Type B pancreatic cell (in vitro differentiated cells): ENCODE measurements at regions not wholly inside any gene's neighbourhood (a gene's known extent, or its start where the extent isn't known, plus 50 kb on each side); places are given as distances from the start of the nearest gene placed in this dataset.
"Not testable (repeated sequence)": the region's sequence is repeated elsewhere in the genome, so short reads cannot be mapped to it uniquely, and the experiment has no call there.

ENCODE experiments used
- DNase-seq: peaks from one replicate; pipeline ENCODE4 v3.0.0; 2021; ENCODE audit warnings: mixed read lengths; ENCODE audit not compliant: unreplicated experiment; ENCODE audit errors: extremely low spot score
- H3K27ac Mint-ChIP-seq: 2 replicates; pipeline ENCODE4 v1.8.0; 2021; ENCODE audit warnings: mild to moderate bottlenecking, mixed read lengths
- H3K27me3 Mint-ChIP-seq: 2 replicates; pipeline ENCODE4 v1.8.0; 2021; ENCODE audit warnings: mixed read lengths
- H3K36me3 Mint-ChIP-seq: 2 replicates; pipeline ENCODE4 v1.8.0; 2021; ENCODE audit warnings: mixed read lengths
- H3K4me1 Mint-ChIP-seq: one replicate; pipeline ENCODE4 v1.8.0; 2021; ENCODE audit warnings: mixed read lengths; ENCODE audit not compliant: unreplicated experiment
- H3K4me3 Mint-ChIP-seq: 2 replicates; pipeline ENCODE4 v1.8.0; 2021; ENCODE audit warnings: mild to moderate bottlenecking, mixed read lengths
- H3K9me3 Mint-ChIP-seq: 2 replicates; pipeline ENCODE4 v1.8.0; 2021; ENCODE audit warnings: mixed read lengths
- CTCF ChIP-seq: fragments of 200-600 bp; sonication (generic); conservative IDR thresholded peaks from 2 replicates; pipeline ENCODE4 v1.5.0; 2021; ENCODE audit warnings: antibody characterized with exemption, mild to moderate bottlenecking

DNA sequence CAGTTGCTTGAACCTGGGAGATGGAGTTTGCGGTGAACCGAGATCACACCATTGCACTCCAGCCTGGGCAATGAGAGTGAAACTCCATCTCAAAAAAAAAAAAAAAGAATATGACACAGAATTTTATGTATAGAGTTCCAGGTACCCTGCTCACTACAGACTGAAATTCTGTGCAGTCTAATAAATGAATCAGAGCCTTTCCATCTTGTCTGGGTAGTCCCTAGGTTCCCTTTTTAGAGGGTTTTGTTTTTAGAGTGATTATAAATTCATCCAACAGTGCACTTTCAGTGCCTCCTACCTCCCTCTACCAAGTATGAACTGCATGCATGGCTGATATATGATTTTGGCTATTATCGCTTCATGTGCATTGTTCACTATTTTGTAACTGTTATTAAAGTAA lies 107.9 kb upstream of the FBXO28 start:
- not testable (repeated sequence) for H3K27ac Mint-ChIP-seq, DNase-seq, H3K4me1 Mint-ChIP-seq, H3K9me3 Mint-ChIP-seq, H3K4me3 Mint-ChIP-seq, H3K27me3 Mint-ChIP-seq
- peaks cover 22% of the 10 kb centered on the region for H3K36me3 Mint-ChIP-seq

DNA sequence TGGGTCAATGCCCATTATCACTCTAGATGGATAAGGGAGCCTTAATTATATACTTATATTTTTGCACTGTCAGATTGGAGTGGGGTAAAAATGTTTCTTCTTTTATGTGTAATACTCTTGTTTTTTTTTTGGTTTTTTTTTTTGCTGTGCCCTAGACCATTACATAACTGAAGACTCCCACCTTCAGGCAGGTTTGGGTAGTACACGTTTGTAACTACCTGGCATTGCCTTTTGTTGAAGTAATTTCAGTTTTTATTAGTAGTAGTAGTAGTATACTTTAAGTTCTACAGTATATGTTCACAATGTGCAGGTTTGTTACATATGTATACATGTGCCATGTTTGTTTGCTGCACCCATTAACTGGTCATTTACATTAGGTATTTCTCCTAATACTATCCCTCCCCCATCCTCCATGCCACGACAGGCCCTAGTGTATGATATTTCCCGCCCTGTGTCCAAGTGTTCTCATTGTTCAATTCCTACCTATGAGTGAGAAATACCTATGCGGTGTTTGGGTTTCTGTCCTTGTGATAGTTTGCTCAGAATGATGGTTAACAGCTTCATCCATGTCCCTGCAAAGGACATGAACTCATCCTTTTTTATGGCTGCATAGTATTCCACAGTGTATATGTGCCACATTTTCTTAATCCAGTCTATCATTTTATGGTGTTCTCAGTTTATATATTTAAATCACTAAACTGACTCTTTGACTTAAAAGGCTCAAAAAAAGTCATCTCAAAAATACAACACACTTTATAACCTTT lies 109.2 kb upstream of the FBXO28 start:
- not testable (repeated sequence) for H3K9me3 Mint-ChIP-seq, DNase-seq, H3K4me3 Mint-ChIP-seq, H3K27me3 Mint-ChIP-seq, H3K4me1 Mint-ChIP-seq
- peak; percentile 67 for TF ChIP-seq CTCF
- H3K27ac Mint-ChIP-seq: peak overlapping the region; percentile 7
- H3K36me3 Mint-ChIP-seq: peaks cover 22% of the 10 kb centered on the region

GRCh38 chr1:224003896-224004295 lies 110.0 kb upstream of the FBXO28 start:
- H3K4me1 Mint-ChIP-seq, H3K4me3 Mint-ChIP-seq, H3K27me3 Mint-ChIP-seq, DNase-seq, H3K9me3 Mint-ChIP-seq: not testable (repeated sequence)
- Mint-ChIP-seq H3K36me3 (peaks cover 24% of the 10 kb centered on the region), H3K27ac (peak overlapping the region; percentile 7)

GRCh38 chr1:224001757-224002156 lies 112.2 kb upstream of the FBXO28 start:
- H3K9me3 Mint-ChIP-seq, H3K27ac Mint-ChIP-seq: not testable (repeated sequence)

DNA sequence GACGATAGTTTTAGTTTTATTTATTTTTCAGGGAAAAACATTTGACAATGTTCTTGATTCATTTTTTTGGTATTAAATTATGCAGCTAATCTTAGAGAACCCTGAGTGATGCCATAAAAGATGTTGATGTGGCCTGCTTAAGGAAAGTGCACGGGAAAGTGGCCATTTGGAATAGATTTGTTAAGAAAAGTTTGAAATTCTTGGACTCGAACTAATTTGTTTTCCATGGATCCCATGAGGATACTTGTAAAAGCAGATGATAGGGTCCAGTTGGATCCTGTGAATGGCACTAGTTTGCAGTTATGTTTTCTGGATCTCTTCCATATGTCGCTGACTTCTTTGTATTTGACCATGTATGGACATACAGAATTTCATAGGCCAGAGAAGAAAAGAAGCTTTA lies 114.2 kb upstream of the FBXO28 start:
- peaks cover 15% of the 10 kb centered on the region for H3K36me3 Mint-ChIP-seq
- H3K9me3 Mint-ChIP-seq, H3K4me1 Mint-ChIP-seq, H3K27ac Mint-ChIP-seq, DNase-seq, H3K27me3 Mint-ChIP-seq, H3K4me3 Mint-ChIP-seq: not testable (repeated sequence)

More at GRCh38 chr1:224001757-224002156, 112.2 kb upstream of the FBXO28 start:
- not testable (repeated sequence) for DNase-seq, H3K4me1 Mint-ChIP-seq, H3K4me3 Mint-ChIP-seq, H3K27me3 Mint-ChIP-seq
- H3K36me3 Mint-ChIP-seq: peaks cover 21% of the 10 kb centered on the region

GRCh38 chr1:223998676-223999455 lies 115.0 kb upstream of the FBXO28 start:
- not testable (repeated sequence) for H3K4me3 Mint-ChIP-seq, DNase-seq, H3K4me1 Mint-ChIP-seq, H3K9me3 Mint-ChIP-seq, H3K27me3 Mint-ChIP-seq
- H3K36me3 Mint-ChIP-seq: peaks cover 12% of the 10 kb centered on the region
- peak overlapping the region; percentile 60 for H3K27ac Mint-ChIP-seq

- H3K27me3 Mint-ChIP-seq, H3K27ac Mint-ChIP-seq, H3K4me1 Mint-ChIP-seq, DNase-seq, H3K9me3 Mint-ChIP-seq, H3K4me3 Mint-ChIP-seq: not testable (repeated sequence)
- H3K36me3 Mint-ChIP-seq: peaks cover 12% of the 10 kb centered on the region
These were observed 117.5 kb upstream of the FBXO28 start for GRCh38 chr1:223996376-223996775.

GRCh38 chr1:223992456-223993246 lies 121.3 kb upstream of the FBXO28 start:
- not testable (repeated sequence) for H3K27me3 Mint-ChIP-seq

DNA sequence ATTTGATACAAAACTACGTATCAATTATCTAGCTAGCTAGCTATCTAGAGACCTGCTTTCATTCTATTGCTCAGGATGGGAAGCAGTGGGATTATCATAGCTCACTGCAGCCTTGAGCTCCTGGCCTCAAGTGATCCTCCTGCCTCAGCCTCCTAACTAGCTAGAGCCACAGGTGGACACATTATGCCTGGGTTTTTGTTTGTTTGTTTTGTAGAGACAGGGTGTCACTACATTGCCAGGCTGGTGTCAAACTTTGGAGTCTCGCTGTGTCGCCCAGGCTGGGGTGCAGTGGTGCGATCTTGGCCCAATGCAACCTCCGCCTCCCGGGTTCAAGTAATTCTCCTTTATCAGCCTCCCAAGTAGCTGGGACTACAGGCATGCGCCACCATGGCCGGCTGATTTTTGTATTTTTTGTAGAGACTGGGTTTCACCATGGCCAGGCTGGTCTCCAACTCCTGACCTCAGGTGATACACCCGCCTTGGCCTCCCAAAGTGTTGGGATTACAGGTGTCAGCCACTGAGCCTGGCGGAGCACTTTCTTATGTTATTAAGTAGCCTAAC lies 122.5 kb upstream of the FBXO28 start:
- not testable (repeated sequence) for H3K36me3 Mint-ChIP-seq, H3K9me3 Mint-ChIP-seq, H3K4me3 Mint-ChIP-seq, DNase-seq, H3K27ac Mint-ChIP-seq, H3K4me1 Mint-ChIP-seq, H3K27me3 Mint-ChIP-seq

More at GRCh38 chr1:223992456-223993246, 121.3 kb upstream of the FBXO28 start:
- H3K36me3 Mint-ChIP-seq, H3K9me3 Mint-ChIP-seq, H3K4me1 Mint-ChIP-seq: not testable (repeated sequence)
- peak; percentile 100 for DNase-seq
- H3K4me3 Mint-ChIP-seq: peak overlapping the region; percentile 99
- H3K27ac Mint-ChIP-seq: peak overlapping the region; percentile 100

DNA sequence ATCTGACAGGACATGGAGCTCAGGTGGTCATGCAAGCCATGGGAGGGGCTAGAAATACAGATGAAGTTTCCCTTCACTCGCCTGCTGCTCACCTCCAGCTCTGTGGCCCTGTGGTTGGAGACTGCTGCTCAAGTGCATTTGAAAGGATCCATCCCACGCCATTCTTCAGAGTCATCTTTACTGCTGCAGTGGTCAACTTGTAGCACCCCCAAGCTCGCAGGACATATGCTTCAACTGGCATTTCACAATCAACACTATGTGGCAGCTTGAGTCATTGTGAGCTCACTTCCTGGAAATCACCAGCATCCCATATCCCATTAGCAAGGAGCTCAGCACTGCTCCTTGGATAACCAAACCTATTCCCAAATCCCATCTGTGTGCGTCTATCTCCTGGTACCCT lies 116.2 kb upstream of the TP53BP2 start:
- not testable (repeated sequence) for H3K4me3 Mint-ChIP-seq, H3K9me3 Mint-ChIP-seq, H3K27ac Mint-ChIP-seq, DNase-seq, H3K36me3 Mint-ChIP-seq, H3K27me3 Mint-ChIP-seq, H3K4me1 Mint-ChIP-seq

DNA sequence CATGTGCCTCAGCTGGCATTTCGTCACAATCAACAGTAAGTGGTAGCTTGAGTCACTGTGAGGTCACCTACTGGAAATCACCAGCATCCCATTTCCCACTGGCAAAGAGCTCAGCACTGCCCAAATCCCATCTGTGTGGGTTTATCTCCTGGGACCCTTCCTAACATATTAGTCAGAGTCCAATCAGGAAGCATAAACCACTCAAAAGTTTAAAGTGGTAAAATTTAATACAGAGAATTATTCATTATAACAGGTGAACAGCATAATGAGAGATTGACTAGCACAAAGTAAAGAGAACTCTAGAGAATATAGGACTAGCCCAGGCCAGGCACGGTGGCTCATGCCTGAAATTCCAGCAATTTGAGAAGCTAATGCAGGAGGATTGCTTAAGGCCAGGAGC lies 107.1 kb upstream of the TP53BP2 start:
- not testable (repeated sequence) for H3K36me3 Mint-ChIP-seq, H3K27ac Mint-ChIP-seq, H3K4me3 Mint-ChIP-seq, H3K27me3 Mint-ChIP-seq, H3K9me3 Mint-ChIP-seq, H3K4me1 Mint-ChIP-seq, DNase-seq

GRCh38 chr1:223951551-223951950 lies 105.8 kb upstream of the TP53BP2 start:
- not testable (repeated sequence) for H3K36me3 Mint-ChIP-seq, DNase-seq, H3K4me3 Mint-ChIP-seq, H3K27ac Mint-ChIP-seq, H3K27me3 Mint-ChIP-seq, H3K4me1 Mint-ChIP-seq, H3K9me3 Mint-ChIP-seq
